ENCODE measurements at regions not wholly inside any gene's neighbourhood (a gene's known extent, or its start where the extent isn't known, plus 50 kb on each side); places are given as distances from the start of the nearest gene placed in this dataset.

DNA sequence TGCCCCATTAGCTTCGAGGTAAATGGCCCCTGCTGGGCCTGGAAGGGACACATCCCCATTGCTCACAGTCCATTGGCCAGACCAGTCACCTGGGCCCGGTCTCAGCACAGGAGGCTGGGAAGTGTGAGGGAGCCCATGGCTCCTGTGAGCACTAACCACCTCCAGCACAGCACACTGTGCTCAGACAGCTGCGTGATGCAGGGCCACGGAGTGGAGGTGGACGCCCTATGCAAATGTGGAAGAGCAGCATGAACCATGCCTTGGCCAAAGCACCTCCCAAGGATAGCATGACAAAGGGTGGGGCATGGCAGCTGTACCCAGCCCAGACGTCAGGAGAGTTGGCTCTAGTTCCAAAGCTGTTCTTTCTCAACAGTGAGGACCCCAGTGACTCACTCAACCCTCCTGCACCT lies 120.1 kb upstream of the ZMIZ1 start:
- no peak overlapping the region for H3K4me3 ChIP-seq (ENCODE audit: low read depth, low read length)
- no peak for DNase-seq (ENCODE audit: low read depth)
- TF ChIP-seq, protein P1, sequence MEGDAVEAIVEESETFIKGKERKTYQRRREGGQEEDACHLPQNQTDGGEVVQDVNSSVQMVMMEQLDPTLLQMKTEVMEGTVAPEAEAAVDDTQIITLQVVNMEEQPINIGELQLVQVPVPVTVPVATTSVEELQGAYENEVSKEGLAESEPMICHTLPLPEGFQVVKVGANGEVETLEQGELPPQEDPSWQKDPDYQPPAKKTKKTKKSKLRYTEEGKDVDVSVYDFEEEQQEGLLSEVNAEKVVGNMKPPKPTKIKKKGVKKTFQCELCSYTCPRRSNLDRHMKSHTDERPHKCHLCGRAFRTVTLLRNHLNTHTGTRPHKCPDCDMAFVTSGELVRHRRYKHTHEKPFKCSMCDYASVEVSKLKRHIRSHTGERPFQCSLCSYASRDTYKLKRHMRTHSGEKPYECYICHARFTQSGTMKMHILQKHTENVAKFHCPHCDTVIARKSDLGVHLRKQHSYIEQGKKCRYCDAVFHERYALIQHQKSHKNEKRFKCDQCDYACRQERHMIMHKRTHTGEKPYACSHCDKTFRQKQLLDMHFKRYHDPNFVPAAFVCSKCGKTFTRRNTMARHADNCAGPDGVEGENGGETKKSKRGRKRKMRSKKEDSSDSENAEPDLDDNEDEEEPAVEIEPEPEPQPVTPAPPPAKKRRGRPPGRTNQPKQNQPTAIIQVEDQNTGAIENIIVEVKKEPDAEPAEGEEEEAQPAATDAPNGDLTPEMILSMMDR (IDR thresholded peaks at IDR 0.05; ENCODE audit: insufficient read depth, low read depth, low read length): no peak

DNA sequence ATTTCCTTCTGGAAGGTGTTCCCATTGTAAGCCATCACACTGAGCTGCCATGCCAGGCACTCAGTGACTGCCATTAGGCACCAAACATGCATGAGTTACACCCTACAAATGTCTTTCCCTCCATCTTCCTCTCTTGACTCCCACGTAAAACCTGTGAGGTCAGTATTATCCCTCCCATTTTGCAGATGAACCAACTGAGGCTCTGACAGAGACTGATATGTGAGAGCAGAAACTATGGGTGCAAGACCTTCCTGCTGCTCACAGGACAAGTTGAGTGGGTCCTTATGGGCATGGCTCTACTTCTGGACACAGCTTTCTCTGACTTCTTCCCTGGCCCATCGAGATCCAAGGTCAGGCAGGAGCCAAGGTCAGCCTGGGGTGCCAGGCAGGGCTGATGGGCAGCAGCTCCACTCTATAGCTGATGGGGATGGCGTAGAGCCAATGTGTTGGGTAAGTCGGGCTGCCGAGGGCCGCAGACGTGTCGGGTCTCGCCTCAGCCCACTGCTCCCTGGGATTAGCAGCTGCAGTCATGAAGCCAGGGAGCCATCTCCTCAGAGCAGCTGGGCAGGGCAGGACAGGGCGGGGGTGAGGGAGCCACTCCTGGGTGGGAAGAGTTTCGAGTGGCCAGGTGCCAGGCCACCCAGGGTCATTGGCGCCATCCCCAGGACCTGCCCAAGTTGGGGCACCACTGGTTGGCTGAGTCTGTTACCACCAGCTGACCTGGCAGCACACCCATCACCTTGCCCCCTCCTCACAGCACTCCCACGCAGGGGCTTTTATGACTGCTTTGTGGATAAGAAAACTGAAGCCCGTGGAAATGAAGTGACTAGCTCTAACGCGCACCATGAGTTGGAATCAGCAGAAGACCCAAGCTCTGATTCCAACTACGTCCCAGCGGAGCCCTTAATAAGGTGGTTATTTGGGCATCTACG lies 117.8 kb upstream of the ZMIZ1 start:
- TF ChIP-seq, protein P1 (IDR thresholded peaks at IDR 0.05; ENCODE audit: insufficient read depth, low read depth, low read length): no peak
- peak; percentile 47 for DNase-seq (ENCODE audit: low read depth)
- no peak overlapping the region for H3K4me3 ChIP-seq (ENCODE audit: low read depth, low read length)

DNA sequence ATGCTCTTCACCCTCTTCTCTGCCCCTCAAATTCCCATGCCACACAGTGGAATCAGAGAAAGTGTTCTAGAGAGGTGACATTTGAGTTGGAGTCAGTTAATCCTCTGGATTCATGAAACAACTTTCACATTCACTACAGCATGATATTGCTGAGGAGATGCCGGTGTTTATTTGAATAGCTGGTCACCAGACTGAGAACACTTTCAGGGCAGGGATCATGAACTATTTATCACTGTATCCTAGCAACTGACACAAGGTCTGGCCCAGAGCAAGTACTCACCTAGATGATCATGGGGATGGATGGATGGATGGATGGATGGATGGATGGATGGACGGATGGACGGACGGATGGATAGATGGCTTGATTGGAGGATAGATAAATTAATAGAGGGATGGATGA lies 116.7 kb upstream of the ZMIZ1 start:
- DNase-seq (ENCODE audit: low read depth): no peak
- TF ChIP-seq, protein P1 (IDR thresholded peaks at IDR 0.05; ENCODE audit: insufficient read depth, low read depth, low read length): no peak
- no peak overlapping the region for H3K4me3 ChIP-seq (ENCODE audit: low read depth, low read length)

DNA sequence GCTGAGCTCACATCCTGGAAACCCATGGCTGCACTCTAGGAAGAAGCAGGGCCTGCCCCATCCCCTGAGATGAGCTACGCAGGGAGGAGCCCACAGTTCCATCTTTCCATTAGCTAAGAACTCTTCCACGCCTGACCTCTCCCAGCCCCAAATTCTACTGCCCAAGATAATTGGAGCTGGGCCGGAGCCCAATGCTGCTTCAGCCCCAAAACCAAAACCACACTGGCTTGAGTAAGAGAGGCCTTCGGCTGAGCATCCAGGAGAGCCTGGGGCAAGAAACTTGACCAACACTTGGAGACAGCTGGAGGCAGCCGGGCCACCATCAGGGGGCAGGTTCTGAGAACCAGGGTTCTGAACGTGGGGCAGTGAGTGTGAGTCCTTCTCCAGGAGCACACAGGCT lies 116.1 kb upstream of the ZMIZ1 start:
- no peak overlapping the region for H3K4me3 ChIP-seq (ENCODE audit: low read depth, low read length)
- DNase-seq (ENCODE audit: low read depth): peak; percentile 71
- TF ChIP-seq, protein P1 (IDR thresholded peaks at IDR 0.05; ENCODE audit: insufficient read depth, low read depth, low read length): no peak

DNA sequence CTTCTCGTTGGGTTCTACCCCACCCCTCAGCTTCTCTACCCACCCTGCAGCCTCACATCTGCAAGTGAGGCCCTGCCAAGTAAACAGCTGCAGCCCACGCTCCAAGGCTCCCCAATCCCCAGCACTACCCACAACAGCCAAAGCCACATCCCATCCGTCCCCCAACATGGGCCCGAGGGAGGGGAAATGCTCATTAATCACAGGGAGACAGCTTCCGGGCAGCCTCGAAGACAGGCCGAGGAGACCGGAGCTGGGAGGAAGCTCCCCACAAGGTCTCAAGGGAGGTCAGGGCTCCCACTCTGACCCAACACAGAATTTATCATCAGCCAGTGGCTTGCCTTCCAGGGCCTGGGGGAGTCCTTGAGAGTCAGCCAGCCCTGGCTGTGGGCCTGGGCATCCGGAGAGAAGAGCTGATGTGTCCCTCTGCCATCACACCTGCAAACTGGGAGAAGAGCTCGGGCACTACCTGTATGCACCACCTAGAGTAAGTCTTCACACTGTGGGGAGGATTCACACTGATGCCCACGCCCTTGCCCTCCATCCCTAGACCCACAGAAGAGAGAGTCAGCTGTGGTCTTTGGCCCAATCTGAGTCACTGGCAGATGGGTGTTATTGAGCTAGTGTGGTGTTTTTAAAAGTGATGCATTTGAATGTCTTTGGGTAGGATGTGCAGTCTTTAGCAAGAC lies 115.5 kb upstream of the ZMIZ1 start:
- DNase-seq (ENCODE audit: low read depth): peak; percentile 63
- TF ChIP-seq, protein P1 (IDR thresholded peaks at IDR 0.05; ENCODE audit: insufficient read depth, low read depth, low read length): no peak
- no peak overlapping the region for H3K4me3 ChIP-seq (ENCODE audit: low read depth, low read length)

DNA sequence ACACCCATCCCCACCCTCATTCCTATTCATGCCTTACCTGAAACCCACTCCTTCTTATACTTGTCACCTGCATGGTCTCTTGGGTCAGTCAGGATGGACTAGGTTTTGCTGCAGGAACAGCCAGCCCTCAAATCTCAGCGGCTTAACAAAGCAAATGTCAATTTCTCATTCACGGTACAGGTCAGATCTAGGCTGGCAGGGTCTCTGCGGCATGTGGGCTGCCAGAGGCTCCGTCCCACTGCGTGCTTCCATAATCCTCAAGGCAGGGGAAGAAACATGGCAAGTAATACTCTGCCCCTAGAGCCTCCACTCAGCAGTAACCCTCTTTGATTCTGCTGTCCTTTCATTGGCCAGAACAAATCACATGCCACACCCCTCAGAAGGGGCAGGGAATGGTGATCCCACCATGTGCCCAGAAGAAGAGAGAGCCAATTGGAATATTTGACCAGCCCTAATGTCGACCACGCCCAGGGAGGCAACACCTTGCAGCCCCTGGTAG lies 114.9 kb upstream of the ZMIZ1 start:
- no peak overlapping the region for H3K4me3 ChIP-seq (ENCODE audit: low read depth, low read length)
- TF ChIP-seq, protein P1 (IDR thresholded peaks at IDR 0.05; ENCODE audit: insufficient read depth, low read depth, low read length): no peak
- no peak for DNase-seq (ENCODE audit: low read depth)

Measured in fibroblast of villous mesenchyme (primary cell).